Activated CD8-positive, alpha-beta memory T cell treated with anti-CD3 and anti-CD28 coated beads for 36 hours (primary cell): ENCODE measurements at regions not wholly inside any gene's neighbourhood (a gene's known extent, or its start where the extent isn't known, plus 50 kb on each side); places are given as distances from the start of the nearest gene placed in this dataset.
"Not testable (repeated sequence)": the region's sequence is repeated elsewhere in the genome, so short reads cannot be mapped to it uniquely, and the experiment has no call there.

Experiments
- CTCF ChIA-PET: fragments of 350-600 bp; sonication (Branson Sonifier 250); formaldehyde crosslinking; loops from one replicate; lab custom pipeline; 2021; ENCODE audit warnings: antibody characterized with exemption; lab: Charles Lee
- POLR2A ChIA-PET: fragments of 350-600 bp; sonication (Branson Sonifier 250); formaldehyde crosslinking; loops from one replicate; lab custom pipeline; 2021; ENCODE audit warnings: antibody characterized with exemption; lab: Charles Lee

GRCh38 chr4:111066001-111066400 is 443.1 kb upstream of the PITX2 start:
- CTCF ChIA-PET: no interaction called here
- POLR2A ChIA-PET: no interaction called here

DNA sequence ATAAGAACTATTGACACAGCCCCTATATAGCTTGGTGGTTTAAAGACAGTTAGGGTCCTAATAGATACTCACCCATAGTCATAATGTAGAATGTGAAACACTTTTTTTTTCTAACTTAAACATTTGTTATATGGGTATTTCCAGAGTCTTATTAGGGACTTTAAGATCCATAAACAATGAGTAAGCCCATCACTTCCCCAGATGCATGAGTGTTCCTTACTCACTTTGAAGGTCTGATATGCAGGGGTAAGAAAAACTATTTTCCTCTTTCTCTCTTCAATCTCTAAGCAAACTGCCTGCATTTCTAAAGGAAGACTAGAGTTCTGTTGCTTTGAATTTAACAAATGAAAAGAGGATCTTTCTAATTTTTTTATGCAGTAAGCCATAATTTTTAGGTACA is 443.6 kb upstream of the PITX2 start:
- POLR2A ChIA-PET: no interaction called here
- CTCF ChIA-PET: no interaction called here

- ChIA-PET CTCF (no interaction called here), POLR2A (no interaction called here)
Measured at GRCh38 chr4:111066887-111067286, 444.0 kb upstream of the PITX2 start.

GRCh38 chr4:111068883-111069282 is 446.0 kb upstream of the PITX2 start:
- ChIA-PET CTCF (no interaction called here), POLR2A (no interaction called here)

DNA sequence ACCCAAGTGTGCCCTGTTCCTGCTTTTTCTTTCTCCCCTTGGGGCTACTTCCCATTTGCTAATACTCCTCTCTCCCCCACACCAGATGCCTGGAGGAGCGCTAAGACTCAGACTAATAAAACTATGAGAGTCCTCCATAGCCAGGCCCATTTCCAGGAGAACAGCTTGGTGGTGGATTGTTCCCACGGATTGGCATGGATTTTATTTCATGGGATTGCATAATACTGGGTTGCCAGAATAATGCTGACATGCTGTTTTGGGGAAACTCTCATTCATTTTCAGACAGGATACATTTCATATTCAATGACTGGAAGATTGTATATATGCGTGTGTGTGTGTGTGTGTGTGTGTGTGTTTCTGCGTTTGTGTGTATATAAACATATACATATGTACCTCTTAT is 447.5 kb upstream of the PITX2 start:
- CTCF ChIA-PET: no interaction called here
- POLR2A ChIA-PET: no interaction called here

- POLR2A ChIA-PET: no interaction called here
- CTCF ChIA-PET: no interaction called here
Measured at GRCh38 chr4:111074523-111075114, 451.7 kb upstream of the PITX2 start.

GRCh38 chr4:111076299-111076698 is 453.4 kb upstream of the PITX2 start:
- POLR2A ChIA-PET, CTCF ChIA-PET: not testable (repeated sequence)

- ChIA-PET CTCF (no interaction called here), POLR2A (no interaction called here)
Measured at GRCh38 chr4:111108153-111108552, 485.3 kb upstream of the PITX2 start.

- ChIA-PET CTCF (no interaction called here), POLR2A (no interaction called here)
Measured at GRCh38 chr4:111113591-111113990, 490.7 kb upstream of the PITX2 start.

DNA sequence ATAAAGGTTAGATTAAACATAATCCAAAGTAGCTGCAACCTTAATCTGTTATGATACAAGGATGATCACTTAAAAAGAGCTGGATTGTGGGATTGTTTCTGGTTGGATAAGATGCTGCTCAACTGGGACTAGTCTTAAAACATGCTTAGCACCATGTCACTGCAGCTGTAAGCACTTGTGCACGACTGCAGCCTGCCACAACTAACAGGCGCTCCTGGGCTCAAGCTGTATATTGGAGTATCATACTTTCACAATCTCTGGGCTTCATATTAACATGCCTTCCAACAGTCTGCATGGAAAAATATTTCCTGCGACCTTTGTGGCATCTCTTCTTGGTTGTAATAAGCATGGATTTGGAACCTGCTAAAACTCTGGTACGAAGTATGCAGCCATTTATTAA is 493.0 kb upstream of the PITX2 start:
- ChIA-PET CTCF (no interaction called here), POLR2A (no interaction called here)

GRCh38 chr4:111120191-111120590 is 497.3 kb upstream of the PITX2 start:
- ChIA-PET POLR2A (no interaction called here), CTCF (no interaction called here)

- POLR2A ChIA-PET: no interaction called here
- CTCF ChIA-PET: no interaction called here
Measured at GRCh38 chr4:111126340-111126739, 503.5 kb upstream of the PITX2 start.

- ChIA-PET CTCF (no interaction called here), POLR2A (no interaction called here)
Measured at GRCh38 chr4:111127841-111128240, 505.0 kb upstream of the PITX2 start.

DNA sequence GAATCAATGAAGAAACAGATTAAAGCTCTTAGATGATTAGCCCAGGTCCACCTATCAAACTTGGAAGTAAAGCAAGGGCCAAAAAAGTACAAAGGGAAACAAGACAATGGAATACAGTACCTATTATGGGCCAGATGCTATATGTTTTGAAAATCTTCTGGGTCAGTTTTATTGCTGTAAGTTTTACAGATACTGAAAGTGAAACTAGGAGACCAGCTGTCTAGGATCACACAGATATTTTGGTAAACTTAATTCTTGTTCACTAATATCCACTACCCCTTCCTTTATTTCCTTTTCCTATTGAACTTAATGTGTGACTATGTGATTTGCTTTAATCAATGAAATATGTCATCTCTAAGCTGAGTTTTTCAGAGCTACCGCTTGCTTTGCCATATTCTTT is 505.4 kb upstream of the PITX2 start:
- POLR2A ChIA-PET: no interaction called here
- CTCF ChIA-PET: no interaction called here

- ChIA-PET CTCF (no interaction called here), POLR2A (no interaction called here)
Measured at GRCh38 chr4:111136438-111136837, 513.6 kb upstream of the PITX2 start.

DNA sequence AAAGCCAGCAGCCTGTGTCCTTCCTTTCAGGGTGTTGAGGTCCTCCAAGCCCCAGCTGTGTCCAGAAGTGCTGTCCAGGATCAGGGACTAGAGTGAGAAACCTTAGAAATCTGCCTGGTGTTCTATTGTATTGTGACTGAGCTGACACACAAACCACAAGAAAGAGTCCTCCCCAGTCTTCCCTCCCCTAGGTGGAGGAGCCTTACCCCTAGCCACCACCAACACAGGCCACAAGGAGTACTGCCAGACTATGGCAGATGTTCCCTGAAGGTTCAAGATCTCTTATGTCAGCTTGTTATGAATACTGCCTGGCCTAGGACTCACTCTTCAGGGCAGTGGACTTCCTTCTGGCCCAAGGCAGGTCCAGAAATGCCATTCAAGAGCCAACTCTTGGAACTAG is 514.1 kb upstream of the PITX2 start:
- POLR2A ChIA-PET: no interaction called here
- CTCF ChIA-PET: no interaction called here

- ChIA-PET CTCF (no interaction called here), POLR2A (no interaction called here)
Measured at GRCh38 chr4:111143510-111143909, 520.6 kb upstream of the PITX2 start.

DNA sequence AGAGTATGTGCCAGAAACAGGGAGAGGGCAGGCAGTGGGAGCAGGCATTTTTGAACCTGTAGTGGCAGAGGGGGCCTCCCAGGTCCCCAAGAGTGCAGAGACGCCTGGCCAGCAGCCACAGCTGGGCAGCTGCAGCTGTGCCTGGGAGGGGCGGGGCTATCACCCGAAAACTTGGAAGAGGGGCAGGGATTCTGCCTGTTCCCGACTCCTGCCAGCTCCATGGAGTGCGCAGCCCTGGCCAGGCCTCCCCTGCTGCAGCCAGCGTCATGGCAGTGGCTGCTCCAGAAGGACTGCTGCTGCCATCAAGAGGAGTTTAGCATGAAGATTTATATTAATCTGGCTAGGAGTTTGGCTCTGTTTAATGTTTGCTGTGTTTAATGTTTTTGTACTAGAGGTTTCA is 532.1 kb upstream of the PITX2 start:
- ChIA-PET POLR2A (no interaction called here), CTCF (no interaction called here)

GRCh38 chr4:111164556-111164955 is 541.7 kb upstream of the PITX2 start:
- POLR2A ChIA-PET, CTCF ChIA-PET: not testable (repeated sequence)

DNA sequence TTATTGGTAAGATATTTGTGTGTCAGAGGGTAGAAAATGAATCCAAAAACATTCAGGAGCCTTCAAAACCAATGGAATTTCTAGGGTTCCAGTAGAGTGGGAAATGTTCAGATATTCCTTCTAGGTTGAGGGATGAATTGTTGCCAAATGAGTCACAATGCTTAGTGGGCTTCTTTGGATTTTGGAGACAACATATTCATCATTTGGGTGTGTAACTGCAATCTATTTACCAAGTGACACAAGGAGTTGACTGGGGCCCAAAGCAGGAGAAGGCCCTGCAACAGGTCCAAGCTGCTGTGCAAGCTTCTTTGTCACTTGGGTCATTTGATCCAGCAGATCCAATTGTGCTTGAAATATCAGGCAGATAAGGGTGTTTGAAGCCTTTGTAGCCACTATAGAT is 551.5 kb upstream of the PITX2 start:
- ChIA-PET CTCF (interaction anchor here (1.2 kb wide), 1 partner anchor 912 kb away, joined by 3 read pairs; no protein-coding TSS in a partner anchor), POLR2A (no interaction called here)

- ChIA-PET POLR2A (no interaction called here), CTCF (no interaction called here)
Measured at GRCh38 chr4:111178231-111178630, 555.4 kb upstream of the PITX2 start.

GRCh38 chr4:111187108-111187507 is 564.2 kb upstream of the PITX2 start:
- CTCF ChIA-PET: no interaction called here

More at GRCh38 chr4:111187108-111187507, 564.2 kb upstream of the PITX2 start:
- POLR2A ChIA-PET: no interaction called here
